ENCODE measurements at regions not wholly inside any gene's neighbourhood (a gene's known extent, or its start where the extent isn't known, plus 50 kb on each side); places are given as distances from the start of the nearest gene placed in this dataset.

DNA sequence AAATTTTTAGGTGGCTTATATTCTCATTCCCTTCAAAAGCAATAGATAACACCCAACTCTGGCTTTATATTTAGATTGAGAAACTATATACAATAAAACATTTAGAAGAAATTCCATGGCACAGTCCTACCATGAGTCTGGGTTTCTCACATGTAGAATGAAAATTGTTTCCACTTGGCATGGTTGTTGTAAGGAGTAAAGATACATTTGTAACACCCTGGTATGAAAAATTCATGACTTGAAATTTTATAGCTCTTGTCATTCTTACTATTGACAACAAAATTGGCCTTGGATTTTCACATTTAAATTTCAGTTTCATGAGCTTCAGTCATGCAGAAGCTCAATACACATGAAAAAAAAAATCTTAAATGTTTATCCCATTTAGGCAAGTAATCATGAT is 92.5 kb upstream of the CBLN2 start:
- no peaks in the 10 kb centered on the region for H3K27me3 ChIP-seq (ENCODE audit: control insufficient read depth, insufficient read depth, low read length)
- H3K4me3 ChIP-seq (ENCODE audit: low read length in 3 of 3) = no peak overlapping the region
- H3K9ac ChIP-seq (ENCODE audit: low read length in 3 of 3) = no peak overlapping the region
- FAIRE-seq = no peak
- H3K36me3 ChIP-seq (ENCODE audit: control insufficient read depth in 2 of 3, insufficient read depth in 3 of 3, low read length in 3 of 3) = no peaks in the 10 kb centered on the region
- no peak overlapping the region for H3K27ac ChIP-seq (ENCODE audit: low read depth in 2 of 2, low read length in 2 of 2)
- TF ChIP-seq, protein P1, sequence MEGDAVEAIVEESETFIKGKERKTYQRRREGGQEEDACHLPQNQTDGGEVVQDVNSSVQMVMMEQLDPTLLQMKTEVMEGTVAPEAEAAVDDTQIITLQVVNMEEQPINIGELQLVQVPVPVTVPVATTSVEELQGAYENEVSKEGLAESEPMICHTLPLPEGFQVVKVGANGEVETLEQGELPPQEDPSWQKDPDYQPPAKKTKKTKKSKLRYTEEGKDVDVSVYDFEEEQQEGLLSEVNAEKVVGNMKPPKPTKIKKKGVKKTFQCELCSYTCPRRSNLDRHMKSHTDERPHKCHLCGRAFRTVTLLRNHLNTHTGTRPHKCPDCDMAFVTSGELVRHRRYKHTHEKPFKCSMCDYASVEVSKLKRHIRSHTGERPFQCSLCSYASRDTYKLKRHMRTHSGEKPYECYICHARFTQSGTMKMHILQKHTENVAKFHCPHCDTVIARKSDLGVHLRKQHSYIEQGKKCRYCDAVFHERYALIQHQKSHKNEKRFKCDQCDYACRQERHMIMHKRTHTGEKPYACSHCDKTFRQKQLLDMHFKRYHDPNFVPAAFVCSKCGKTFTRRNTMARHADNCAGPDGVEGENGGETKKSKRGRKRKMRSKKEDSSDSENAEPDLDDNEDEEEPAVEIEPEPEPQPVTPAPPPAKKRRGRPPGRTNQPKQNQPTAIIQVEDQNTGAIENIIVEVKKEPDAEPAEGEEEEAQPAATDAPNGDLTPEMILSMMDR (IDR thresholded peaks at IDR 0.05; ENCODE audit: borderline replicate concordance, extremely low read depth, insufficient read depth) = no peak
- no peaks in the 10 kb centered on the region for H3K9me3 ChIP-seq (ENCODE audit: control insufficient read depth in 2 of 3, insufficient read depth in 1 of 3, low read length in 3 of 3)
- no peak for DNase-seq
- intact Hi-C loops (cut with DNase I) = no loop called here
- H3K4me1 ChIP-seq (ENCODE audit: control insufficient read depth in 2 of 3, insufficient read depth in 2 of 3, low read depth in 1 of 3, low read length in 3 of 3) = no peaks in the 10 kb centered on the region

GRCh38 chr18:72634500-72634899 is 90.4 kb upstream of the CBLN2 start:
- TF ChIP-seq, protein P1 (IDR thresholded peaks at IDR 0.05; ENCODE audit: borderline replicate concordance, extremely low read depth, insufficient read depth) = no peak
- no peaks in the 10 kb centered on the region for H3K9me3 ChIP-seq (ENCODE audit: control insufficient read depth in 2 of 3, insufficient read depth in 1 of 3, low read length in 3 of 3)
- no peak overlapping the region for H3K4me3 ChIP-seq (ENCODE audit: low read length in 3 of 3)
- intact Hi-C loops (cut with DNase I) = no loop called here
- H3K27ac ChIP-seq (ENCODE audit: low read depth in 2 of 2, low read length in 2 of 2) = no peak overlapping the region
- no peaks in the 10 kb centered on the region for H3K4me1 ChIP-seq (ENCODE audit: control insufficient read depth in 2 of 3, insufficient read depth in 2 of 3, low read depth in 1 of 3, low read length in 3 of 3)
- FAIRE-seq (no peak), DNase-seq (no peak)
- no peak overlapping the region for H3K9ac ChIP-seq (ENCODE audit: low read length in 3 of 3)
- H3K36me3 ChIP-seq (ENCODE audit: control insufficient read depth in 2 of 3, insufficient read depth in 3 of 3, low read length in 3 of 3) = no peaks in the 10 kb centered on the region
- H3K27me3 ChIP-seq (ENCODE audit: control insufficient read depth, insufficient read depth, low read length) = no peaks in the 10 kb centered on the region

DNA sequence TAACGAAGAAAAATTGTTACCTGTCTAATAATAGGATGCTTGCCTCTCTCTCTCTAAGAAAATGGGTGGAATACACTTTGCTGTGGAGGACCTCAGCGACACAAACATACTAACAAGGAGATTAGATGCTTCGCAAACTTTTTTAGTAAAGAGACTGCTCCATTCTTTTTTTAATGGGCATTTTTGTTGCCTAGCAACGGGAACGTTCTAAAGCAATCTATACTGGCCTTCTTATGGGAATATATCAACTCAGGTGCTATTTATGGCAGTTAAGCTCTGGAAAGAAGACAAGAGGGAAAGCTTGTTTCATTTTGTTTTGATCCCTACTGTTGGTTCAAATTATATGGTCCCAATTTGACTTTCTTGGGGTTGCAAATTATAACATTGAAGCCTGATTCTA is 86.8 kb upstream of the CBLN2 start:
- Histone ChIP-seq H3K9me3 (ENCODE audit: control insufficient read depth in 2 of 3, insufficient read depth in 1 of 3, low read length in 3 of 3) (no peaks in the 10 kb centered on the region), H3K27ac (ENCODE audit: low read depth in 2 of 2, low read length in 2 of 2) (no peak overlapping the region), H3K27me3 (ENCODE audit: control insufficient read depth, insufficient read depth, low read length) (no peaks in the 10 kb centered on the region), H3K4me1 (ENCODE audit: control insufficient read depth in 2 of 3, insufficient read depth in 2 of 3, low read depth in 1 of 3, low read length in 3 of 3) (no peaks in the 10 kb centered on the region), H3K4me3 (ENCODE audit: low read length in 3 of 3) (no peak overlapping the region), H3K36me3 (ENCODE audit: control insufficient read depth in 2 of 3, insufficient read depth in 3 of 3, low read length in 3 of 3) (no peaks in the 10 kb centered on the region), H3K9ac (ENCODE audit: low read length in 3 of 3) (no peak overlapping the region)
- FAIRE-seq (no peak), DNase-seq (no peak)
- intact Hi-C loops (cut with DNase I) = no loop called here
- TF ChIP-seq, protein P1 (IDR thresholded peaks at IDR 0.05; ENCODE audit: borderline replicate concordance, extremely low read depth, insufficient read depth) = no peak

DNA sequence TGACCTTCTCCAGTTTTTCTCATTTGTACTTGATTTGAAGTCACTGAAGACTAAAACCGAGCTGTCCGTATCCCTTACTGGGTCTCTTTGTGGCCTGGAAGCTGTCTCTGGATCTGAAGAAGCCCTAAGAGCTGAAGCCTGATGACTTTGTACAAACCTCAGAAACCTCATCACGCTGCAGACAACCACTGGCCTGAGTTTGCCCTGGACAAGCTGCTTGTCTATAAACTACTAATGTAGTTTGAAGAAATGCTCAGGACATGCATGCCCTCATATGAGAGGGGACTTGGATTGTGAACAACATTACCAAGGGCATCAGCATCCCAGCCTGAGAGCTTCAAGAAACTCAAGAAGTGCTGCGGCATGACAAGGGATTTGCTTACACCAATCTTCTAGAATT is 79.3 kb upstream of the CBLN2 start:
- H3K4me1 ChIP-seq (ENCODE audit: control insufficient read depth in 2 of 3, insufficient read depth in 2 of 3, low read depth in 1 of 3, low read length in 3 of 3) = no peaks in the 10 kb centered on the region
- TF ChIP-seq, protein P1 (IDR thresholded peaks at IDR 0.05; ENCODE audit: borderline replicate concordance, extremely low read depth, insufficient read depth) = no peak
- no peaks in the 10 kb centered on the region for H3K36me3 ChIP-seq (ENCODE audit: control insufficient read depth in 2 of 3, insufficient read depth in 3 of 3, low read length in 3 of 3)
- no peak for FAIRE-seq
- no peaks in the 10 kb centered on the region for H3K9me3 ChIP-seq (ENCODE audit: control insufficient read depth in 2 of 3, insufficient read depth in 1 of 3, low read length in 3 of 3)
- no peak for DNase-seq
- H3K9ac ChIP-seq (ENCODE audit: low read length in 3 of 3) = no peak overlapping the region
- intact Hi-C loops (cut with DNase I) = no loop called here
- no peaks in the 10 kb centered on the region for H3K27me3 ChIP-seq (ENCODE audit: control insufficient read depth, insufficient read depth, low read length)
- H3K27ac ChIP-seq (ENCODE audit: low read depth in 2 of 2, low read length in 2 of 2) = no peak overlapping the region
- no peak overlapping the region for H3K4me3 ChIP-seq (ENCODE audit: low read length in 3 of 3)
